ENCODE measurements at regions not wholly inside any gene's neighbourhood (a gene's known extent, or its start where the extent isn't known, plus 50 kb on each side); places are given as distances from the start of the nearest gene placed in this dataset.
"Not testable (repeated sequence)": the region's sequence is repeated elsewhere in the genome, so short reads cannot be mapped to it uniquely, and the experiment has no call there.

- TF ChIP-seq CTCF (IDR thresholded peaks at IDR 0.05) = no peak
- no peak for ATAC-seq
- Histone ChIP-seq H3K4me3 (no peak overlapping the region), H3K27me3 (ENCODE audit: low read depth) (no peaks in the 10 kb centered on the region), H3K27ac (no peak overlapping the region), H3K9me3 (no peaks in the 10 kb centered on the region), H3K4me1 (no peaks in the 10 kb centered on the region), H3K36me3 (no peaks in the 10 kb centered on the region)
- intact Hi-C loops (cut with DNase I) = no loop called here
- DNase-seq = no peak
Observed at GRCh38 chr17:71503710-71504465, 616.9 kb upstream of the SOX9 start.

- ATAC-seq = no peak
- intact Hi-C loops (cut with DNase I) = no loop called here
- Histone ChIP-seq H3K4me3 (no peak overlapping the region), H3K27ac (no peak overlapping the region), H3K4me1 (no peaks in the 10 kb centered on the region), H3K27me3 (ENCODE audit: low read depth) (no peaks in the 10 kb centered on the region), H3K36me3 (no peaks in the 10 kb centered on the region), H3K9me3 (no peaks in the 10 kb centered on the region)
- DNase-seq = no peak
- no peak for TF ChIP-seq CTCF (IDR thresholded peaks at IDR 0.05)
Observed at GRCh38 chr17:71505200-71505599, 615.6 kb upstream of the SOX9 start.

GRCh38 chr17:71505981-71506380, 614.8 kb upstream of the SOX9 start:
- H3K27ac ChIP-seq = no peak overlapping the region
- no peaks in the 10 kb centered on the region for H3K9me3 ChIP-seq
- intact Hi-C loops (cut with DNase I) = no loop called here
- no peaks in the 10 kb centered on the region for H3K27me3 ChIP-seq (ENCODE audit: low read depth)
- no peak for TF ChIP-seq CTCF (IDR thresholded peaks at IDR 0.05)
- ATAC-seq (no peak), DNase-seq (no peak)
- H3K4me3 ChIP-seq = no peak overlapping the region
- no peaks in the 10 kb centered on the region for H3K4me1 ChIP-seq
- H3K36me3 ChIP-seq = no peaks in the 10 kb centered on the region

GRCh38 chr17:71511266-71511995, 609.4 kb upstream of the SOX9 start:
- ATAC-seq = no peak
- Histone ChIP-seq H3K27ac (no peak overlapping the region), H3K36me3 (no peaks in the 10 kb centered on the region), H3K27me3 (ENCODE audit: low read depth) (no peaks in the 10 kb centered on the region), H3K9me3 (no peaks in the 10 kb centered on the region), H3K4me3 (no peak overlapping the region), H3K4me1 (no peaks in the 10 kb centered on the region)
- no peak for DNase-seq
- intact Hi-C loops (cut with DNase I) = no loop called here
- no peak for TF ChIP-seq CTCF (IDR thresholded peaks at IDR 0.05)

GRCh38 chr17:71513725-71514124, 607.1 kb upstream of the SOX9 start:
- H3K4me1 ChIP-seq; ATAC-seq; H3K4me3 ChIP-seq; H3K9me3 ChIP-seq; intact Hi-C loops (cut with DNase I); DNase-seq; H3K27me3 ChIP-seq (ENCODE audit: low read depth); H3K36me3 ChIP-seq; H3K27ac ChIP-seq: not testable (repeated sequence)

- Histone ChIP-seq H3K27ac (no peak overlapping the region), H3K4me1 (no peaks in the 10 kb centered on the region), H3K4me3 (no peak overlapping the region), H3K36me3 (no peaks in the 10 kb centered on the region), H3K9me3 (no peaks in the 10 kb centered on the region), H3K27me3 (ENCODE audit: low read depth) (no peaks in the 10 kb centered on the region)
- ATAC-seq (no peak), DNase-seq (no peak)
- no peak for TF ChIP-seq CTCF (IDR thresholded peaks at IDR 0.05)
- intact Hi-C loops (cut with DNase I) = no loop called here
Observed at GRCh38 chr17:71516149-71516548, 604.7 kb upstream of the SOX9 start.

All from lower lobe of right lung (tissue), 2 donors.